COLO668 (cell line): ENCODE measurements at regions not wholly inside any gene's neighbourhood (a gene's known extent, or its start where the extent isn't known, plus 50 kb on each side); places are given as distances from the start of the nearest gene placed in this dataset.
"Not testable (repeated sequence)": the region's sequence is repeated elsewhere in the genome, so short reads cannot be mapped to it uniquely, and the experiment has no call there.

Source experiments
- DNase-seq: peaks from one replicate; lab custom pipeline; 2025; ENCODE audit not compliant: unreplicated experiment; lab: John Stamatoyannopoulos, UW

DNA sequence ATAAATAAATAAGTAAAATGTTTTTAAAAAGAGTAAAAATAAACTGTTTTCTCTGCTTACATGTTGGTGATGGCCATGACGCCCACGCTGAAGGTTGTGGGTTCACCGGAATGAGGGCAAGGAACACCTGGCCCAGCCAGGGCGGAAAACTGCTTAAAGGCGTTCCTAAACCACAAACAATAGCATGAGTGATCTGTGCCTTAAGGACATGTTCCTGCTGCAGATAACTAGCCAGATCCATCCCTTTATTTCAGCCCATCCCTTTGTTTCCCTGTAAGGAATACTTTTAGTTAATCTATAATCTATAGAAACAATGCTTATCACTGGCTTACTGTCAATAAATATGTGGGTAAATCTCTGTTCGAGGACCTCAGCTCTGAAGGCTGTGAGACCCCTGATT is 63.3 kb upstream of the CEP78 start:
- not testable (repeated sequence) for DNase-seq

DNA sequence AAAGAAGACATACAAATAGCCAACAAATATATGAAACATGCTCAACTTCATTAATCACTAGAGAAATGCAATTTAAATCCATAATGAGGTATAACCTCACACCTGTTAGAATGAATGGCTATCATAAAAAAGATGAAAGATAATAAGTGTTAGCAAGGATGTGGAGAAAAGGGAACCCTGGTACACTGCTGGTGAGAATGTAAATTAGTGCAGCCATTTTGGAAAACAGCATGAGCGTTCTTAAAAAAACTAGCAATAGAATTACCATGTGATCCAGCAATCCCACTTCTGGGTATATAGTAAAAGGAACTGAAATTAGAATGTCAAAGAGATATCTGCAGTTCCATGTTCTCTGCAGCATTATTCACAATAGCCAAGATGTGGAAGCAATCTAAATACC is 64.2 kb upstream of the CEP78 start:
- no peak for DNase-seq

- no peak for DNase-seq
Observed at GRCh38 chr9:78169125-78169524, 66.8 kb upstream of the CEP78 start.

GRCh38 chr9:78167356-78167755 is 68.5 kb upstream of the CEP78 start:
- DNase-seq, result peak; percentile 72

DNA sequence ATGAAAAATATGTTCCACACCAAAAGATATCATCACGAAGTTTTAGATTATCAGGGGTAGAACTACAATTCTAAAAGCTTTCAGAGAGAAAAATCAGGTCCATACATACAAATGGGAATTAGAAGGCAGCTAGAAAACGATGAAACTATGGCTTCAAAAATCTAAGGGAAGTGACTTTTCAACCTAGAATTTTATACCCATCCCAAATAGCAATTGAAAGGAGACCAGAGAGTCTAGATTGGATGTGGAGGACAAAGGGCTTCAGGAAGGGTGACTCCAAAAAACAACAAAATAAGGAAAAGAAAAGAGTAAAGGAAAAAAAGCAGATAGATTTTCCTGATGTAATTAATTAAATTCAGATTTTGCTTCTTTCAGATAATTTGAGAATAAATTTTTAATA is 72.0 kb upstream of the CEP78 start:
- no peak for DNase-seq

DNA sequence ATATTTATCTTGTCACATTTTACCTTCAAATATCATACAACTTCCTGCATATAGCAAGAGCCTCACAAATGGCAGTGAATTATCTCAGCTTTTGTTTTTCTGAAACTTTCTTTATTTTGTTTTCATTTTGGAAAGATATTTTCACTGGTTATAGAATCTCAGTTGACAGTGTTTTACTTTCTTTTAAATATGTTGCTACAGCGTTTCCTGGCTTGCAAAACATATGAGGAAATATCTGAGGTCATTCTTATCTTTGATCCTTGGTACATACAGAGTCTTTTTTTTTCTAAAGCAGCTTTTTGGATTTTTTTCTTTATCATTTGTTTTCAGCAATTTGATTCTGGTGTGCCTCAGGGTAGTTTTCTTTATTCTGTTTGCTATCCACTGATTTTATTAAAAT is 77.6 kb upstream of the CEP78 start:
- no peak for DNase-seq

DNA sequence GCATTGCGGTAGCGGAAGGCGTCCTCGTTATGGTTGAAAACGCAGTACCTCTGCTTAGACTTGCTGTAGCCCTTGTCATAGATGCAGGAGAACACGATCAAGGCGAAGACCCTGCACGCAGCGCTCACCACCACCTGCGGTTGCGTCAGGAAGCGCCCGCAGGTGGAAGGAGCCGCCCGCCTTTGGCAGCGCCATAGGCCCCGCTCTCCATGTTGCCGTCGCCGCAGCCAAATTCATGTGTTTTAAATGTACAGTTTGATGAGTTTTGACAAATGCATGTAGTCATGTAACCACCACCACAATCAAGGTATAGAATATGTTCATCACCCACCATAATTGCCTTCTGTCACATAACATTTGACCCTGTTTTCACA is 84.9 kb upstream of the CEP78 start:
- no peak for DNase-seq

- DNase-seq, result no peak
Observed at GRCh38 chr9:78150312-78150982, 85.4 kb upstream of the CEP78 start.

- DNase-seq, result no peak
Observed at GRCh38 chr9:78149702-78150291, 86.1 kb upstream of the CEP78 start.

DNA sequence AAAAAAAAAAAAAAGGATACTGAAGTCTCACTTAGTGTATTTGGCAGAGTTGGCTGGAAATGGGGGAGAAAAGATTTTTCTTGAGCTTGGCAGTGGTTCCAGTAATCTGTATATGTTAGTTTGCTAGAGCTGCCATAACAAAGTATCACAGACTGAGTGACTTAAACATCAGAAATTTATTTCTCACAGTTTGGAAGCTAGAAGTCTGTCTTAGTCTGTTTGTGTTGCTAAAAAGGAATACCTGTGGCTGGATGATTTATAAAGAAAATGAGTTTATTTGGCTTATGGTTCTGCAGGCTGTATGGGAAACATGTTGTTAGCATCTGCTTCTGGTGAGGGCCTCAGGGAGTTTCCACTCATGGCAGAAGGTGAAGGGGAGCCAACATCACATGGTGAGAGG is 89.6 kb upstream of the CEP78 start:
- no peak for DNase-seq

- DNase-seq, result no peak
Observed at GRCh38 chr9:78144663-78145377, 91.1 kb upstream of the CEP78 start.

GRCh38 chr9:78144008-78144381 is 91.9 kb upstream of the CEP78 start:
- no peak for DNase-seq

- no peak for DNase-seq
Observed at GRCh38 chr9:78143281-78144007, 92.4 kb upstream of the CEP78 start.

DNA sequence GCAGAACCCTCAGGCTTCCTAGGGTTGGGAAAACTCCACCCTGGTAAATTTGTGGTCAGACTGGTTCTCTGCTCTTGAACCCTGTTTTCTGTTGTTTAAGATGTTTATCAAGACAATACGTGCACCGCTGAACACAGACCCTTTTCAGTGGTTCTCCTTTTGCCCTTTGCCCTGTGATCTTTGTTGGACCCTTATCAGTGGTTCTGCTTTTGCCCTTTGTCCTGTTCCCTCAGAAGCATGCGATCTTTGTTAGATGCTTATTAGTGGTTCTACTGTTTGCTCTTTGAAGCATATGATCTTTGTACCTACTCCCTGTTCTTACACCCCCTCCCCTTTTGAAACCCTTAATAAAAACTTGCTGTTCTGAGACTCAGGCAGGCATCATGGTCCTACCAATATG is 93.6 kb upstream of the CEP78 start:
- not testable (repeated sequence) for DNase-seq

- DNase-seq, result no peak
Observed at GRCh38 chr9:78133751-78134150, 102.1 kb upstream of the CEP78 start.

GRCh38 chr9:78132701-78133058 is 101.1 kb upstream of the GNAQ start:
- no peak for DNase-seq

- DNase-seq, result no peak
Observed at GRCh38 chr9:78131969-78132700, 100.5 kb upstream of the GNAQ start.

DNA sequence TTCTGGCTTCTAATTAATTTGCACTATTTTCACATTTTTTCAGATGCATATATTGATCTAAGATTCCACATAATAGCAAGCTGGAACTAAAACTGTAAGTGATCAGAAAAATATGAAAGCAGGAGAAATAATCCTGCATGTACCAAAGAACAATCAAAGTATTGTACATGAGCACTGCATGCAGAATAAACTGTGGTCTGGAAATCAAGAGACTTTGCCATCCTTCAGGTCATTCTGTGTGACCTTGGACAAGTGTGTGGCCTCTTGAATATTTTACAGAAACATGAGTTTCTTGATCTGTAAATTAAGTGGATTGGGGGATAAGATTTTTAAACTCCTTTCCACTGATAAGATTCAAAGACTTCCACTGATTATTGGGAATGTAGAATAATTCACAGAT is 99.2 kb upstream of the GNAQ start:
- DNase-seq, result no peak

- peak; percentile 16 for DNase-seq
Observed at GRCh38 chr9:78130004-78130403, 98.4 kb upstream of the GNAQ start.

GRCh38 chr9:78127279-78128225 is 95.9 kb upstream of the GNAQ start:
- no peak for DNase-seq
